GM12878 (cell line): ENCODE measurements at regions not wholly inside any gene's neighbourhood (a gene's known extent, or its start where the extent isn't known, plus 50 kb on each side); places are given as distances from the start of the nearest gene placed in this dataset.

ENCODE experiments used
- ATAC-seq: fragments of 200-7000 bp; cut with Tn5 transposase; 3 replicates; pipeline ENCODE4 v1.9.1; 2020; ENCODE audit warnings: mild to moderate bottlenecking, moderate library complexity
- BruUV-seq: library from RNA; stranded (reverse); fragments of 400-500 nt; replicated peaks from 2 replicates; lab custom pipeline; 2021; lab: Mats Ljungman, UMichigan
- CTCF ChIA-PET: fragments of 300-600 bp; sonication (Branson Sonifier 250); formaldehyde crosslinking; extraction: SDS; loops from one replicate; lab custom pipeline; 2021; ENCODE audit warnings: inconsistent platforms; lab: Yijun Ruan, JAX
- POLR2A ChIA-PET: fragments of 350-600 bp; formaldehyde crosslinking; extraction: SDS; loops from one replicate; lab custom pipeline; 2021; ENCODE audit warnings: inconsistent platforms; lab: Charles Lee
- RAD21 ChIA-PET: fragments of 300-600 bp; sonication (Branson Sonifier 250); formaldehyde crosslinking; loops from one replicate; lab custom pipeline; 2023; ENCODE audit warnings: antibody characterized with exemption; ENCODE audit not compliant: unreplicated experiment; lab: Charles Lee
- SMC1A ChIA-PET: fragments of 300-600 bp; sonication (Branson Sonifier 250); formaldehyde crosslinking; loops from one replicate; lab custom pipeline; 2023; ENCODE audit not compliant: unreplicated experiment, uncharacterized antibody; lab: Charles Lee
- DNase-seq: peaks from one replicate; pipeline ENCODE4 v3.0.0-alpha.2; 2011; ENCODE audit warnings: low read depth, low spot score
- FAIRE-seq: peaks from 3 replicates; lab custom pipeline; 2011; peaks lifted over from hg19 to GRCh38; lab: Jason Lieb, UNC
- H2AFZ ChIP-seq: 2 replicates; pipeline ENCODE4 v1.6.0; 2011; ENCODE audit warnings: low read depth, low read length, control low read depth; ENCODE audit not compliant: control insufficient read depth
- H3K27ac ChIP-seq: 2 replicates; pipeline ENCODE4 v1.5.1; 2011; ENCODE audit warnings: control low read depth; ENCODE audit not compliant: control insufficient read depth, insufficient read depth
- H3K27me3 ChIP-seq, 2 experiments: replicated peaks in 1 of 2; 2 replicates each; pipeline versions ENCODE4 v1.6.0 to v1.6.1; 2011; ENCODE audit warnings: low read length in 1 of 2; ENCODE audit not compliant: control insufficient read depth in 2 of 2, insufficient read depth in 2 of 2
- H3K36me3 ChIP-seq, 2 experiments: 2 replicates each; pipeline ENCODE4 v1.5.1; 2011; ENCODE audit warnings: low read length in 1 of 2; ENCODE audit not compliant: control insufficient read depth in 2 of 2, insufficient read depth in 2 of 2
- H3K4me1 ChIP-seq: 2 replicates; pipeline ENCODE4 v1.6.1; 2011; ENCODE audit warnings: mild to moderate bottlenecking, low read length, moderate library complexity, mixed read lengths; ENCODE audit not compliant: control insufficient read depth, insufficient read depth
- H3K4me2 ChIP-seq: 2 replicates; pipeline ENCODE4 v1.6.0; 2011; ENCODE audit warnings: control low read depth; ENCODE audit not compliant: control insufficient read depth, insufficient read depth
- H3K4me3 ChIP-seq: fragments of 200-600 bp; sonication (generic); 2 replicates; pipeline ENCODE4 v1.5.1; 2016
- H3K79me2 ChIP-seq: 2 replicates; pipeline ENCODE4 v1.6.0; 2011; ENCODE audit warnings: low read length; ENCODE audit not compliant: control insufficient read depth, insufficient read depth
- H3K9ac ChIP-seq: 2 replicates; pipeline ENCODE4 v1.8.0; 2011; ENCODE audit warnings: low read length, control low read depth, mixed read lengths; ENCODE audit not compliant: control insufficient read depth, insufficient read depth
- H3K9me3 ChIP-seq: replicated peaks from 3 replicates; pipeline ENCODE4 v1.5.1; 2011; ENCODE audit warnings: mild to moderate bottlenecking, low read length; ENCODE audit not compliant: control insufficient read depth, insufficient read depth
- H4K20me1 ChIP-seq: 2 replicates; pipeline ENCODE4 v1.6.0; 2011; ENCODE audit not compliant: control insufficient read depth, insufficient read depth
- LARP7 ChIP-seq: fragments of 450-650 bp; IDR thresholded peaks from 2 replicates; pipeline ENCODE4 v1.6.1; 2017; ENCODE audit warnings: mild to moderate bottlenecking
- MYB ChIP-seq: fragments of 150-350 bp; IDR thresholded peaks from 2 replicates; pipeline ENCODE4 v1.6.1; 2014; ENCODE audit warnings: mild to moderate bottlenecking, low read depth, low read length, borderline replicate concordance
- SKIL ChIP-seq: fragments of 450-650 bp; IDR thresholded peaks from 2 replicates; pipeline ENCODE4 v1.6.1; 2017; ENCODE audit warnings: mild to moderate bottlenecking, low read depth, inconsistent platforms; ENCODE audit not compliant: poor library complexity, severe bottlenecking
- SRF ChIP-seq, 2 experiments: IDR thresholded peaks; 2 replicates each; pipeline ENCODE4 v1.6.1; 2011; ENCODE audit warnings: low read depth in 2 of 2, low read length in 2 of 2, mild to moderate bottlenecking in 1 of 2, moderate library complexity in 1 of 2
- ZBTB40 ChIP-seq: fragments of 450-650 bp; IDR thresholded peaks from 2 replicates; pipeline ENCODE4 v1.6.1; 2016; ENCODE audit warnings: mild to moderate bottlenecking, moderate library complexity, borderline replicate concordance
- WGBS: methylation state at CpG from one replicate; pipeline ENCODE4 v1.1.6; 2016; ENCODE audit warnings: low lambda C conversion rate; ENCODE audit not compliant: insufficient replicate concordance, insufficient coverage; ENCODE audit errors: missing lambda C conversion rate; 5-methylcytosine and 5-hydroxymethylcytosine counted together
- in situ Hi-C: fragments of 300-500 bp; cut with MboI; formaldehyde crosslinking; loops from 9 replicates; pipeline ENCODE4 v1.14.3; 2018; ENCODE audit warnings: mixed read lengths
- intact Hi-C: fragments of 100-400 bp; cut with micrococcal nuclease; formaldehyde crosslinking; loops from one replicate; pipeline ENCODE4 v1.14.2; 2022; ENCODE audit not compliant: unreplicated experiment

GRCh38 chr2:8197101-8197500 lies 484.8 kb upstream of the ID2 start:
- H3K4me3 ChIP-seq, result no peak overlapping the region
- RAD21 ChIA-PET, result no interaction called here
- WGBS, result 40% methylated on average over 4 of the region's 4 CpGs
- H3K79me2 ChIP-seq, result no peaks in the 10 kb centered on the region
- no peak overlapping the region for H2AFZ ChIP-seq
- ATAC-seq (no peak), FAIRE-seq (no peak), DNase-seq (no peak)
- no peak overlapping the region for H3K27ac ChIP-seq
- POLR2A ChIA-PET, result interaction anchor here (1.0 to 1.3 kb wide), 2 partner anchors 42 to 490 kb away, joined by 3 to 4 read pairs; no protein-coding TSS in a partner anchor
- no peaks in the 10 kb centered on the region for H4K20me1 ChIP-seq
- CTCF ChIA-PET, result interaction anchor here (1.7 kb wide), 1 partner anchor 13 kb away, joined by 4 read pairs; no protein-coding TSS in a partner anchor
- H3K9me3 ChIP-seq, result peaks cover 6% of the 10 kb centered on the region; the same call in 2 of the 3 replicates
- no peaks in the 10 kb centered on the region for H3K27me3 ChIP-seq
- no peaks in the 10 kb centered on the region; a peak in 1 of 4 replicates for H3K36me3 ChIP-seq
- H3K9ac ChIP-seq, result no peak overlapping the region
- intact Hi-C loops (no loop called here), in situ Hi-C loops (no loop called here)
- BruUV-seq, result no TSS peak
- H3K4me2 ChIP-seq, result no peak overlapping the region
- SMC1A ChIA-PET, result interaction anchor here (1.0 to 1.6 kb wide), 6 partner anchors 8 to 55 kb away, joined by 3 to 5 read pairs (median 4); no protein-coding TSS in a partner anchor
- TF ChIP-seq MYB (no peak), ZBTB40 (no peak), SKIL (no peak), SRF (IDR thresholded peaks at IDR 0.05; ENCODE audit: low read depth in 2 of 2, low read length in 2 of 2) (no peak), LARP7 (no peak)
- peaks cover 3% of the 10 kb centered on the region; the same call in 1 of the 2 replicates for H3K4me1 ChIP-seq
